Ureter (tissue), 1 donor: ENCODE measurements at regions not wholly inside any gene's neighbourhood (a gene's known extent, or its start where the extent isn't known, plus 50 kb on each side); places are given as distances from the start of the nearest gene placed in this dataset.

ENCODE experiments used
- DNase-seq: peaks from one replicate; pipeline ENCODE4 v3.0.0-alpha.2; 2020; ENCODE audit warnings: low spot score
- donor health status: DM: yes; HTN: yes; CAD: no.

- no peak for DNase-seq
Observed at GRCh38 chr7:157482025-157482424, 145.2 kb downstream of the DNAJB6 start.

GRCh38 chr7:157482517-157483087 lies 145.8 kb downstream of the DNAJB6 start:
- DNase-seq, result no peak

DNA sequence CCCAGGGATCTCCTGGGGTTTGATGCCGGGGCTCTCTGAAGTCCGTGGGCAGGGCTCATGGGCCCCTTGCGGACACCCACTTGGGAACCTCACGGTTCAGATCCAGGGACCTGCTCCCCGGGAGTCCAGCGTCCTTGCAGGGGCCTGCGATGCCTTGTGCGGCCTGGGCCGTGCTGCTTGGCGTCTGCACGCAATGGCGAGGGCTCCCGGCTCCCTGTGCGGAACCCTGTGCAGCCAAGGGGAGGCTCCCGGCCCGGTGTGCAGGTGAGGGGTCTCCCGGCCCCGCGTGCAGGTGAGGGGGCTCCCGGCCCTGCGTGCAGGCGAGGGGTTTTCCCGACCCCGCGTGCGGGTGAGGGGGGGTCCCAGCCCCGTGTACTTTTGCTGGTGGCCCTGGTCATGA lies 146.7 kb downstream of the DNAJB6 start:
- DNase-seq, result peak; percentile 20

DNA sequence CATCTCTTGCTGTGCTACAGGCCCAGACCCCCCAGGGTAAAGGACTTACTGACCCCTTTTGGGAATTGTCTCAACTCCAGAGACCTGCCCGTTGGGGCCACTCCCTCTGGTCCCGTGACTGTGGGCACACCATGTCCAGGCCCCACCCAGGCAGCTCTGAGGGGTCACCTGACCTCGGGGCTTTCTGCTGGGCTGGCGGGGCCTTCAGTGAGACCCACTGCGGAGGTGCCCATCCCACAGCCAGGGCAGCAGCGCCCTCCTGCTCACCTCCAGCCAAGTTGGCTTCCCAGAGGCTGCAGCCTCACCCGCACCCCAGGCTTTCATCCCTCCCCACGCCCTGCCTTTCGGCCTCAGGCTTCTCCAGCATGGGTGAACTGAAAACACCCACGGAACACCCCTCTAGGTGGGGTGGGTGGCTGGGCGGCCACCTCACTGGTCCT lies 147.2 kb downstream of the DNAJB6 start:
- DNase-seq, result no peak

DNA sequence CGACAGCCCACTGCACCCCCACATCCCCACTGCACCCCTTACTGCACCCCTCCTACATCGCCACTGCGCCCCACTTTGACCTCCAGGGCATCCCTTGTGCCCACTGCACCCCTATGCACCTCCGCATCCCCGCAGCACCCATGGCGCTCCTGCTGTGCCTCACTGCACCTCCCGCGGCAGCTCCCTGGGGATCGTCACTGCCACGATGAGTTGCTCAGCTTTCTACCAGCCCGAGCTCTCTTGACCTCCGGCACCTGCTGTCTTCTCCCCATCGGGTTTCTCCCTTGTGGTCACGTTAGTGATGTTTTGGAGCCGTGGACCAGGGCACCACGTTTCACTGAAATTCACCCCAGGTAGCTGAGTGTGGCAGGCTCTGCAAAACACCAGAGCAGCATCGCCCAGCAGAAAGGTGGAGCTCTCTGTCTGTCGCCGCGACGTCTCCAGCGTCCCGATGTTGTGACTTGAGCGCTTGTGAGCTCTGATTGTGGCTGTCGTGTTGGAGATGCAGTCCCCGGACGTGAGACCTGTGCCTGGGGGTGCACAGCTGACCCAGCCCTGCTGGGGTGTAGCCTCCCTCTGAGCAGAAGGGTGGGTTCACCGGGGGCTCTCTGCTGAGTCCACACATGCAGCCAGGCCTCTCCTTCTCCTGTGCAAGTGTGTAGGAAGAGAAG lies 147.7 kb downstream of the DNAJB6 start:
- no peak for DNase-seq

- DNase-seq, result peak; percentile 27
Observed at GRCh38 chr7:157485361-157485831, 148.6 kb downstream of the DNAJB6 start.

DNA sequence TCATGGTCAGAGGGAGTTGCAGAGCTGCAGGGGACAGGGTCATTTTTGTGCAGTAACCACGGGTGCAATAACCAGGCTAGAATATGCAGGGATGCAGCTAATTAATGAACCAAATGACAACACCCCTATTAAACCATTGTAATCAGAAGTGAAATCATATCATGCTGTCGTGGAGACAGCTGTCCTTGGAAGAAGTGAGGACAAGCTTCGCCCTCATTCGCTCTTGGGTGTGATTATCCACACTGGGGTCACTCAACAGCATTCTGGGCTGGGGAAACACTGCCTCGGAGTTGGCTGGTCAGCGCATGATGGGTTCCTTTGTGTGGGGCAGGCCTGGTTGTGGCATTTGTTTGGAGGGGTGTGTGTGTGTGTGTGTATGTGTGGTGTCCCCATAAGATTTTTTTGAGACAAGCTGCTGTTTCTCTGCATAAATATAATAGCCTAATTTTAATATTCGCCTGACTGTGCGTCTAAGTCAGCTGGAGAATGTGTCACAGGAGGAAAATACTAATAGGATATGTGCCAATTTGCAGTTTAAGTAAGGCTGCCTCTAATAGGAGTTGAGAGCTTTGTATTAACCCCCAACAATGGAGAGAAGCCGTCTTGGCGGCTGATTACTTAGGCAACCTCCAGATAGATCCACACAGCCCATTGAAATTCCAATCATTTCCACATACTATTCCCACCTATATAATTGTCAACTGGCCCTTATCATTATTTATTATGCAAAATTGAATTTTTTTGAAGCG lies 149.4 kb downstream of the DNAJB6 start:
- DNase-seq, result peak; percentile 15

DNA sequence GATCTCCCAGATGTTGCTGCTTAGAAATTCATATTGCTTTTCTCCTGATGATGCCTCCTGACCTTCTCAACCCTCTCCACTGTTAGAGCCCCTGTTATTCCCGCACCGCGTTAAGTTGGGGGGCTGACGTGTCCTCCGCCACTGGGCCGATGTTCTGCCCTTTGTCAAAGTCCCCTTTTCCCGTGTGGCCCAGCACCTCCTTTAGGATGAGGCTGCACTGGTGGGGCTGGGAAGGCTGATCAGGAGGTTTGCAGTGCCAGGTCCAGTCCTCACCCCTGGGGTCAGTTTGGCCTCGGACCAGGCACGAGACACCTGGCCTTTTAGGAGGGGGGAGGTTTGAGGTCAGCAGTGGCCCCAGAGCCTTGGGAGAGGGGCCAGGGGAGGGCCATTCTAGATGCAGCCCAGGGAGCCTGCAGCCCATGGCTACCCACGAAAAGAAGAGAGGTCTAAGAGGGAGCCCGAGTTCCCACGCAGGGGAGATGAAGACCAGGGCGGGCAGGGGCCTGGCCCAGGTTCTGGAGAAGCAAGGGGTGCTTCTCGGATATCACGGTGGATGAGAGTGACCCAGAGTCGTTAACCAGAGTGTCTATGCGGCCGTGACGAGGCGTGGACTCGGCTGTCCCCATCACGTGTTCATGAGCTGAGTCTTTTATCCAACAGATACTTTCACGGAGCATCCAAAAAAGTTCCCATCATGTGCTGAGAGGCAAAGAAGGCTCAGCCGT lies 150.4 kb downstream of the DNAJB6 start:
- DNase-seq, result peak; percentile 30

- DNase-seq, result peak; percentile 32
Observed at GRCh38 chr7:157488281-157488680, 151.5 kb downstream of the DNAJB6 start.

DNA sequence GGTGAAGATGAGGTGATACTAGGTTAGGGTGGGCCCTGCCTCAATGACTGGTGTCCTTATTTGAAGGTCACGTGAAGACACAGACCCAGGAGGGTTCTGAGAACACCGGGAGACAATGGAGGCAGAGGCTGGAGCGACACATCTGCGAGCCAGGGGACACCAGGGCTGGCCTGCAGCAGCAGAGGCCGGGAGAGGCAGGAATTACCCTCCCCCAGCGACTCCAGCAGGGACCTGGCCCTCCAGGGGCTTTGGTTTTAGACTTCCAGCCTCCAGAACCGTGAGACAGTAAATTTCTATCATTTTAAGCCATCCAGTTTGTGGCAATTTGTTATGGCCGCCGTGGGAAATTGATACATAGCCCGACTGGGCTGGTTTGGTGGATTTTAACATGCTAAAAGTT lies 152.2 kb downstream of the DNAJB6 start:
- peak; percentile 6 for DNase-seq
